HG02938 (cell line): ENCODE measurements at regions not wholly inside any gene's neighbourhood (a gene's known extent, or its start where the extent isn't known, plus 50 kb on each side); places are given as distances from the start of the nearest gene placed in this dataset.

ENCODE experiments used
- ATAC-seq: cut with Tn5 transposase; IDR thresholded peaks from one replicate; pipeline ENCODE4 v1.9.1; 2021; ENCODE audit warnings: mild to moderate bottlenecking, moderate library complexity; ENCODE audit not compliant: unreplicated experiment

DNA sequence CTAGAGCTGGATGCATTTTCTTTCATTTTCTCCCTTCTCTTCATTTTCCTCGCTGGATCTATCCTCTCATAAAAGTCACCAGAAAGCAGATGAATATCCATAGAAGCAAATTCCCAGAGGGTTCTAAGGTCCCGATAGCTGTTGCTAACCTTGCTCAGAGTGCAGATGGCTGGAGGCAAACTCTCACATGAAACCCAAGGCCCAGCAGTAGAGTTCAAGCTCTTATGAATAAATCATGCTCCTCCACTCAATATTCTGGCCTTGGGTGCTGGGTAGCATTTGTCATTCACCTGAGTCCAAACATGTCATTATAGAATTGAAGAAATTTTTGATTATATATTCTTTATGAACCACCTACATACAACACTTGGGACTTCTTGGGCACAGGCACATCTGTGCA, 539.7 kb upstream of the MARCKS start:
- no peak for ATAC-seq

DNA sequence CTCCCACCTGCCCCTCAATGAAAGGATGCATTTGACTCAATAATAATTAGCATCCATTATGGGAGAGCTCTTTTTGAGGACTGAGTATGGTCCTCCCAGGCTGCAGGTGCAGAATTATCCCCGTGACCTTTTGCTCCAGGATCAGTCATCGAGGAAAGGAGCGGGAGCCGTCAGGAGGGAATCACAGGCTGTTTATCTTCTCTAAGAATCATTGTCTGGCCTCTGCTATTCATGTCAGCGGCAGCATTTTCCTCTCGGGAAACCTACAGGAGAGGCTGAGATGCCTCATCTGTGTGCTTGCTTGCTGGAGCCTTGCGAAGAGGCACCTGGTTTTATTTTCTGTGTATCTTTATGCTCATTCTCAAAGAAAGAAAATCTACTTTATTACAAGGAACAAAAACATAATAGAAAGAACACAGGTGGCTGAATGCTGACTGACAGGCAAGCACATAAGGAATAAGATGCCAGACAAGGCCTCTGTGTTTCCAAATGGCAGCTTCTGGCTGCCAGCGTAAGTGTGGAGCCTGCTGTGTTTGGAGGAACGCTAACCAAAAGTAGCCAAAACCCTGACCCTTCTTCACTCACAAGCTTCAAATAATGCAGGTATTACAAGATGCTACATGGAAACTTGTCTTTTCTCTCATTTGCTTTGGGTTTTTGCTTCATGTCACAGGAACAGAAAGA, 539.1 kb upstream of the MARCKS start:
- no peak for ATAC-seq

DNA sequence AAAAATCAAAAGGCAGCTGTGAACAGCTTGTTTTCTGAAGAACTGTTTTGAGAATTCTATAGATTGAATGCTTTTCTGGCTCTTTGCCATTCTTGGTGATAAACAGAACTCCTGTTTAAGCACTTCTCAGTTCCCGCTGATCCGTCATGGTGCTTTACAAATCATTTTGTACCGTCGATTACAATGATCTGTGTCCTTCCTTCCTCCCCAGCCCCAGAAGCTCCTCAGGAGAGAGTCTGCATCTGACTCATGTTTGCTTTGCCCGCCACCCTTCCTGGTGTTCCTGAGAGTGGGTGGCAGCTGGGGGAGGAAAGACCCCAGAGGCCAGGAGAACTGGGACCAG, 538.6 kb upstream of the MARCKS start:
- ATAC-seq = no peak

DNA sequence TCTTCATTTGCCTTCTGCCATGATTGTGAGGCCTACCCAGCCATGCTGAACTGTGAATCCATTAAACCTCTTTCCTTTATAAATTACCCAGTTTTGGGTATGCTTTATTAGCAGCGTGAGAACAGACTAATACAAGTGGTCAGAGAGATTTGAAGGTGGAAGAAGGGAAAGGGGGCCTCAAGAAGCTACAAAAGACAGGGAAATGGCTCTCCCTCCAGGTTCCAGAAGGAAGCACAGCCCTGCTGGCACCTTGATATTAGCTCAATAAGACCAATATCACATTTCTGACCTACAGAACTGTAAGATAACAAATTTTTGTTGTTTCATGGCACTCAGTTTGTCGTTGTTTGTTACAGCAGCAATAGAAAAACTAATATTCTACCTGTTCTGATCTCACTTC, 536.5 kb upstream of the MARCKS start:
- no peak for ATAC-seq

DNA sequence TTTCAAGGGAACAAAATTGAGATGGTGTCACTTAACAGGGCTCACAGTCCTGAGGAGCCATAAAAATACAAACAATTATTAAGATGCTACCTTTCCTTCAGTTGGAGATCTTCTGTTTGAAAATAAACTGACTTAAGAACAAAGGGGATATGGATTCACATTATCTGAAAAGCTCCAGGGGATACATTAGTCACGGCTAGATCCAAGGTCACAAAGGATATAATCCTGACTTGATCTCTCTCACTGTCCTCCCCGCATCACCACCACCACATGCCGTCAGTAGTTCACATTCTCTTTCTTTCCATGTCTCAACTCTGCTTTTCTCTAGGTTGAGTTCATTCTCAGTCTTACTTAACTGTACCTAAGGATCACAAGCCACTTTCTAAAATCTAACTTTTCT, 530.4 kb upstream of the MARCKS start:
- ATAC-seq = no peak

DNA sequence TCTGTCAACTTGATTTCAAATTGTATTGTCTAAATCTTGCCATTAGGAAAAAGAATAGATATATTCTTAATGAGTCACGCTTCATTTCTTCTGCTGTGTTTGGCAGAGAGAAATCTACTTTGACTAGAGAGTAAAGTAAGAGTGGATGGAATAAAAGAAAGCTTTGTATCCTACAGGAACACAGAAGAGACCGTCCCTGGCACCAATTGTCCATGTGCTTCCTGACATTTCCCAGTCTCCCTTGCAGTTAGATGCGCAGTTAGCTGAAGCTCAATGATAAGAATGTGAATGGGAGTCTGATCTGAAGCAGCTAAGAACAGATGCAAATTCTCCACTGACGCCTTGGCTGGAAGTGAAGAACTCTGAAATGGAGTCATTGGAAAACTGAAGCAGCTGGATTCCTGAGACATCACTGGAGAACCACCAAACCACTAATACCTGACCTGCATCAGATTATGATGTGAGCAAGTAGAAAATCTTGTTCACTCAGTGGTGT, 528.2 kb upstream of the MARCKS start:
- no peak for ATAC-seq

DNA sequence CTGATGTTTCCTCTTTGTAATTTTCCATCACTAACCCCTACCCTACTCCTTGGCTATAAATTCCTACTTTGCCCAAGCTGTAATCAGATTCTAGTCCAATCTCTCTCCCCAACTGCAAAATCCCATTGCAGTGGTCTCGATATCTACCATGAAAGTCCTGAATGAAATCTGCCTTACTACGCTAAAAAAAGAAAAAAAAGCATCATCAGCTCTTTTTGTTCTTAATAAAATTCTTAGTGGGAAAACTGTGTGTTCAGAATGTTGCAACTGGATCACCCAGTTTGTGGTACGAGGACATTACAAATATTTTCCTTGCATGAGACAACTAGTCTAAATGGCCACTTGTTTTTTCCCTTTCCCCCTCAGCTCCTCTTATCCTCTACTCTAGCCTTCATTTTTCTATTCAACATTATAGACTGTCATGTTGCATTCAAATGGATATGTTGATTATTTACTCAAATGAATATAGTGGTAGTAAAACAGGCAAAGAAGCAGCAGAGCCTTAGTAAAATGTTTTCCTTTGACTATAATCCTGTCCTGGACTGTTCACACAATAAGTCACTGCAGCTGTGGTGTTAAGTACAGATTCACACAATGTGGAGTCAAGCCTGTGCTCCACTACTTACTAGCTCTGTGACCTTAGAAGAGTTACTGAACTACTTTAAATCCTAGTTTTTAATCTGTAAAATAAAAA, 527.1 kb upstream of the MARCKS start:
- ATAC-seq = no peak

DNA sequence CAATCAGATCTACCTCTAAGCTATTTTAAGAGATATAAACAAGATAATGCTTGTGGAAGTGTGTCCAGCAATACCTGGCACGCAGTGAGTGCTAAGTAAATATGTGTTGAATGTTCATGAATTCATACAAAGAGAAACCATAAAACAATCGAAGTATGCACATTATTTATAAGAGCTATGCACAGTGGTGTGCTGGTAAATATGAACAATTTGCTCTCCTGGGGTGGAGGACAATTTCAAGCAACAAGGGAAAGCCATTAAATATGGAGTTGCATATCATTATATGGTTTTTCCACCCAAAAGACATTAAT, 526.6 kb upstream of the MARCKS start:
- ATAC-seq = no peak

DNA sequence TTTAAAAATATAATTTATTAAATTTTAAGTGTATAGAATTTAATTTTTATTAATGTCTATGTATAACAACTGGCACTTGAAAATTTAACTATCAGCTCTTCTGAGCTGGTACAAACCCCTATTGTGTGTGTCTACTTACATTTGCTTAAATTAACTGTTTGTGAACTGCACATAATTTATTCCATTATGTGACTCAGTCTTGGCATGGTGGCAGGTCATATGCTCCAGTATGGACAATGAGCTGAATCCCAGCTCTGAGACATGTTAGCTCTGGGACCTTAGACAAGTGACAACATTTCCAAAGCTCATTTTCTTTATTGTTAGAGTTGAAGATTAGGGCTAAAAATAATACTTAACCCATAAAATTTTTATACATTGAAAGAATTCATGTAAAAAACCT, 526.1 kb upstream of the MARCKS start:
- no peak for ATAC-seq

DNA sequence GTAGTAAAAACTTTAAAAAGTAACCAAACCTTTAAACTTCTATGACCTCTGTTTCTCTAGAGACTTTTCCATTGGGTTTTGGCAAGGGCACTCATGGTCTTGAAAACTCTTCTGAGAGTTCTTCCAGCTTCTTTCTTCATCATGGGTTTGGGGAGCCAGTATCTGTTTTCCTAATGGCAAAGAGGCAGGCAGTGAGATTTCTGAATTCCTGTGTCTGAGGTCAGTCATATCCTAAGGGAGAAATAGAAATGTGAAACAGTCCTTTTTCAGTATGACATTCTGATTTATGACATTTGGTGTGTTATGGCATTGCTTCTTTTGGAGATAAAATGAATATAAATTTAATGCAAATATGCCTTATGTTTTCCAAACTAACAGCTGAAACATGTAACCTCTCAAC, 518.5 kb upstream of the MARCKS start:
- no peak for ATAC-seq

DNA sequence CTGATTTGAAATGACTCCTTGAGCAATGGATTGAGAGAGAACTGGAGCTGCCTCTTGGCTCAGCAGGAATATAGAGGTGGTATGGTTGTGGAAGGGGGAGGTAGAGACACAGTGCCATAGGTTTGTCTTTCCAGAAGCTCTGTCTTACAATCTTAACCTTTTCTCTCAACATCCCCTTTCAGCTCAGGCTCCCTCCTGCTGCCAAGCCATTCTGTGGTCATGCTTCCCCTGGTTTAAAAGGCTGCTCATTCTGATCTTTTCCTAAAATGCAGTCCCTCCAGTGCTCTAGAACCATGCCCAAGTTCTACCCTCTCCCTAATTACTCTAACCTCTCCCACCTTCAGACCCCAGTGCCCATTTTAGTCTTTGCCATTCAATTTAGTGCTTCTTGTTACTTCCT, 517.9 kb upstream of the MARCKS start:
- ATAC-seq = no peak

DNA sequence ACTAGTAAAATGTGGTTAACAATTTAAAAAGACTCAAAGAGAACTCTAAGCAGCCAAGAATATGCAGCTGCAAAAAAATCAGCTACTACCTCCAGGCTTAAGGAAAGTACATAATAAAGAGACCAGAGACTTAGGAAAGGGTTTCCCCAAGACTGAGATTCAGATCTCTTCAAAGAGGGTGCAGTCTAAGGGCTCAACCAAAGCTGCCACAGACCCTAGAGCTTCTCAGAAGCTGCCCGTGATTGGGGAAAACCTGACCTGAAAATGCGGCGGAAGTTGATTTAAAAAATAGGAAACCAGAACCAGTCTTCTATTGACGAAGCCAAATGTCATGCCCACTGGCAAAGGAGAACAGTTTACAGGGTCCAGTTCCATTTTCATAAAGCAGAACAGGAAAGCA, 516.8 kb upstream of the MARCKS start:
- no peak for ATAC-seq

DNA sequence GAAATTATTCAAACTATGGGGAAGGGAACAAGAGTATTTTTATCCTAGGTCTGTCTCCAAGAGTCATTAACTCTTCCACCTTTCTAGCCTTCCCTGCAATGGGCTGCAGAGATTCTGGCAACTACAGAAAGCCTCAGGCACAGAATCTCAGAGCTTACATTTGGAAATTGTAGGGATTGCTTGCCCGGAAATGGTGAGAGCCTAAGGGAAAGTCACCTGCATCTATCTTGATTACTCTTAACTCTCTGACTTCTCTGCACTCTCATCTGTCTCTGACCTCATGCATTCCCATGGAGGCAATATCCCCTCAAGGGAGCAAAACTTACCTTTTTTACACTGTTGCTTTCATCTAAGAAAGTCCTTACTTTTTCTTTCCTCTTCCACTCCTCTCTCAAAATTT, 513.2 kb upstream of the MARCKS start:
- no peak for ATAC-seq

DNA sequence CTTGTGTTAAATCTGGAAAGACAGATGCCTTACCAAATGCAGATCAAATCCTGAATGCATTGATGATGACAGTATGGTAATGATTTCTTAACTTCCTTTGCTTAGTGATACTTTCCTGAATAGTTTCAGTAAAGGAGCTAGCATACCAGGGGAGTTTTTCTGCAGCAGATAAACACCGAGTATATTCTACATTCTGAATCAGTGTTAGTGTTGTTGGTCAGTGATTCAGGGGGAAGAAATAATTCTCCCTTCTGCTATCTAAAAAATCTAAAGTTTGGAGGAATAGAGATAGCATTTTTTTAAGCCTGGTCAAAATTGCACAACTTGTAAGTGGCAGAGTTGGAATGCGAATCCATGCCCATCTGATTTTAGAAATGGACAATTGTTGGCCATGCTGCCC, 512.2 kb upstream of the MARCKS start:
- ATAC-seq = no peak

DNA sequence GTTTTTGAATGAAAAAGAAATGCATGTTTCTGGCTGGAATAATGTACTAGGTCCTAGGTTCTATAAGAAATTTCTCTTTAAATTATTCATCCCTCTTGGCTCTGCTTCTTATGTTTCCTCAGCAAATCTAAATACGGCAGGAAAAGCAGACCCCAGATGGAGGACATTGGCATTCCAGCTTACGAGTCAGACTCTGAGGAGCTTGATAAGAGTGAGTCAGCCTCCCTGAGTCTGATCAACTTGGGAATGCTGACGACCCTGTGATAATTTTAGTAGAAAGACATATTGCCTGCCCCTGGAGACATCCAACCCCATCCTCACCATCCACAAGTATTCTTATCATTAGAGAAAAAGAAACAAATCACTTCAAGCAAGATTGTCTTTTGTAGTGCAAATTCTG, 509.7 kb upstream of the MARCKS start:
- no peak for ATAC-seq

DNA sequence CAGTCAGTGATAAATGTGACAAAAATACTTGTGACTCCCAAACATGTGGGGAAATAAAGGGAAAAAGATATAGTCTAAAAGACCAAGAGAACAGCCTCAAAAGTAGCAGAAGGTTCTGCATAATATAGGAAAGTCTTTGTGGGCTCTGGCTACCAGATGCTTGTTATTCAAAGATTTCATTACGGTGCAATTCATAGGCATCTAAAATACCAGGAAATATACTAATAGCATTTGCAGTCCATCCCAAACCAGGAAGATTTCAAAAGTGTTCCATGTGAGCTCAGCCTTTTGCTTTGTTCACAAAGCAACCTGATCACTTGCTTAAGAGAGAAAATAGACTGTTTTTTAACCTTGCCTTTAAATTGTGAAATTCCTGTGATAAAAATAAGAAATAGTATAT, 506.7 kb upstream of the MARCKS start:
- ATAC-seq = no peak

DNA sequence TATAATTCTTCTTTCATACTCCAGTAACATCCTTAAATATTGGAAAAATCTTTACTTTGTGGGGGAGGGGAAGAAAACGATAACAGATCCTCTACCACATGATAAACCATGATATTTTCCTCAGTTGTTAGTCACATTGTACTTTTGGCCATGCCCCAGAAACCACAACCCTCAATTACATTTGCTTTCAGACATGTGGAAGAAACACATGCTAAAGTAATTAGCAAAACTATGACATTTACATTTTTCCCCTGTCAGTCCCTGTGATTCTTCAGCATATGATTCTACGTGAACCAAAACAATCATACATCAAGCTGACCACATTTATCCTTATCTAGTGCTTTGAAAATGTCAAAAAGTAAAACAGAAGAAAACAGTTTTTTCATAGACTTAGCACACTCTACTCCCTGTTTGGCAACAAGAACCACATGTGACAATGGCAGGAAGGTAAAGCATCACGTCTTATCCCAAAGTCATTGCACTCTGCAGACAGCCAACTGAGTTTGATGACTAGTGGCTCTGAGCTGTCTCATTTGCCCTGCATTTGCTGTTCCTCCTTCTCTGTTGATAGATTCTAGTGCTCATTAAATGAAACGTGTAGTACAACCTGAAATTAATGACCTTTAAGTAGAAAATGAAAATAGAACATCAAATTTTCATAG, 505.8 kb upstream of the MARCKS start:
- ATAC-seq = no peak

DNA sequence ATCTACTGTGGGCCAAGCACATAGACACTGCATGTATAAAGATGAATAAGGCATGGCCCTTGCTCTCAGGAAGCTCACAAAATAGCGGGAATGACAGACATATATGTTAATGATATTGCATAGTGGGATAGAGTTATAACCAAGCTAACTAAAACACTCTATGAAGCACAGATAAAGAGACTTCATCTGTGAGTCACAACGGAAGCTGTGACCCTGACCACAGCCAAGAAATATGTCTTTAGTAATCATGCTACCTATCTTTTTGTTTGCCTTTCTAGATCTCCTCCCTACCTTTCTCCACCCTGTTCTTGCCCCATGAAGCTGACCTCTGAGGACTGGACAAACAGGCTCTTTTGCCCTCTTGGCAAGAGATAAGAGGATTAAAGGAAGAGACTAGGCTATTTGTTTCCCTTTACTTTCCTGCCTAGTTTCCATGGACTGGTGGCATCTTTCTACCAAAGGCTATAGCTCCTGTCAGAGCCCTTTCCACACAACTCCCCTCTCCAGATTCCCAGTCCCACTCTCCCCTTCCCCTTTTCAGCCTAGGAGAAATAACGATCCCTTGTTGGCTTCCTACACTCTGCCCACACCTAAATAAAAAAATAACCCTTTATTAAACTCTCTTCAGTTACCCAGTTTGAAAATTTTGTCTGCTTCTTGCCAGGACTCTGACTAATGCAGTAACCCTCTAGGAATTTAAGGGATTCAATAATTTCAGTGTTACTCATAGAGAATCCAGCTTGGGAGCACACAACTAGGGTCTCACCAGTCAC, 504.9 kb upstream of the MARCKS start:
- ATAC-seq = no peak

DNA sequence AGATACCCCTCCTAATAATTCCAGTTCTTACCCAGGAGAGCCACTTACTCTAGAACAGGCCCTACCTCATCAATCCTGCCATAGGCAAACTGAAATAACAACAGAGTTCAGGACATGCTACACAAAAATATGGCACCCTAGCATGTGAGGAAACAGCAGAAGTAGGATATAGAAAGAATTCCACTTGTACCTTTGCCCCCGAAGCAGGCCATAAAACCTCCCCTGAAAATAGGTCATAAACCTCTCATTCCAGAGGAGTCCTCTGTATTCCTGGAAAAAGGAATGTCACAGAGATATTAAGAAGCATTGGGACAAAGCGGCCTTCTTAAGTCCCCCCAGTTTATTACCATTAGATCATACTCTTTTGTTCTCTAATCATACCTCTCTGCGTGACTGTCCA, 504.3 kb upstream of the MARCKS start:
- ATAC-seq = no peak

DNA sequence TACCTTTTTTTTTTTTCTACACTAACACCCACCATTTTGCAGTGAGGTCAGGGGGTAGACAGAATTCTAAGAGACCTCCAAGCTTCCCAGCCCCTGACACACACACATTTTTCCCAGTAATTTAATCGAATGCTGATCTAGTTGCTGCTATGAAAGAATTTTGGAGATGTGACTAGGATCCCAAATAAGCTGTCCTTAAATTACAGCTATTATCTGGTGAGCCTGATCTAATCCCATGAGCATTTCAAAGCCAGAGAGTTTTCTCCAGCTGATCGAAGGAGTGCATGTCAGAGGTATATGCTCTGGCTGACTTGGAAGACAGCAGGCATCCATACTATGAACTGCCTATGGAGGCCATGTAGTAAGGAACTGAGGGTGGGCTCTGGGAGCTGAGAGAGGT, 503.8 kb upstream of the MARCKS start:
- ATAC-seq = no peak

DNA sequence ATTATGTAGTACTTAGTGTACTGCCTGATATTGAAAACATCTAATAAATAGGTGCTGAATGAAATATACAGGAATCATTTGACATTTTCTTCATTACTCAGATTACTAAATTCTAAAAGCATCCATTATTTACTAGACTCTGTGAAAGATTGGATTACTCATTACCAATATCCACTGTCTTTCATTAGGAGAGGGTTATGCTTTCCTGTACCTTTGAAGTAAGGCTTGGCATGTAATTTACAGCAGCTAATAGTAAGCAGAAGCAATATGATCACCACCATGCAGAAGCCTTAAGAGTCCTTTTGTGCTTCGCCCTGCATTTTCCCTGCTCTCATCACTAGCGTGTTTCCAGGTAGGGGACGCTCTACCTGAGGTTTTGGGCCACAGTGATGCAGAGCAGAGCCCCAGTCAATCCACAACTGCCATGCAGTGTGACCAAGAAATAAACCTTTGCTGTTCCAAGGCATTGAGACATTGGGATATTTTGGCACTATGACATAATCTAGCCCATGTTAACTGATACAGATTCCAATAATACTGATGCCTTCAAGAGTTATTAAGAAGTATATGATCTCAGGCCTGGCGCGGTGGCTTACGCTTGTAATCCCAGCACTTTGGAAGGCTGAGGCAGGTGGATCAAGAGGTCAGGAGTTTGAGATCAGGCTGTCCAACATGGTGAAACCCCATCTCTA, 502.8 kb upstream of the MARCKS start:
- no peak for ATAC-seq
